H1 (cell line): ENCODE measurements at regions not wholly inside any gene's neighbourhood (a gene's known extent, or its start where the extent isn't known, plus 50 kb on each side); places are given as distances from the start of the nearest gene placed in this dataset.

Experiments used
- CTCF ChIA-PET: fragments of 300-600 bp; sonication (Branson Sonifier 250); formaldehyde crosslinking; loops from one replicate; lab custom pipeline; 2021; ENCODE audit not compliant: partially characterized antibody; lab: Charles Lee
- POLR2A ChIA-PET: fragments of 300-600 bp; sonication (Branson Sonifier 250); formaldehyde crosslinking; loops from one replicate; lab custom pipeline; 2021; ENCODE audit warnings: inconsistent platforms; ENCODE audit not compliant: partially characterized antibody; lab: Charles Lee
- DNase-seq, 2 experiments: peaks; one replicate each; pipeline versions ENCODE4 v3.0.0 to v3.0.0-alpha.2; 2010 to 2022; ENCODE audit warnings: low spot score in 2 of 2, low read depth in 1 of 2, mixed read lengths in 1 of 2
- FAIRE-seq: peaks from 2 replicates; lab custom pipeline; 2011; peaks lifted over from hg19 to GRCh38; lab: Jason Lieb, UNC
- H2AFZ ChIP-seq: 2 replicates; pipeline ENCODE4 v1.8.1; 2012; ENCODE audit warnings: low read length, inconsistent platforms
- H2AK5ac ChIP-seq: 2 replicates; pipeline ENCODE4 v1.6.1; 2013; ENCODE audit warnings: low read depth, low read length
- H2BK120ac ChIP-seq: replicated peaks from 2 replicates; pipeline ENCODE3; 2013; ENCODE audit warnings: low read depth, low read length, inconsistent platforms
- H2BK12ac ChIP-seq: 2 replicates; pipeline ENCODE4 v1.6.1; 2013; ENCODE audit warnings: low read depth, low read length
- H2BK15ac ChIP-seq: 2 replicates; pipeline ENCODE4 v1.6.1; 2013; ENCODE audit warnings: low read length
- H2BK20ac ChIP-seq: 2 replicates; pipeline ENCODE4 v1.6.1; 2013; ENCODE audit warnings: low read length
- H2BK5ac ChIP-seq: 2 replicates; pipeline ENCODE4 v1.6.1; 2013; ENCODE audit warnings: low read depth, low read length
- H3K14ac ChIP-seq: 2 replicates; pipeline ENCODE4 v1.6.1; 2013; ENCODE audit warnings: inconsistent platforms; ENCODE audit not compliant: insufficient read length
- H3K18ac ChIP-seq: 2 replicates; pipeline ENCODE4 v1.6.1; 2013; ENCODE audit warnings: low read length; ENCODE audit errors: extremely low read depth
- H3K23ac ChIP-seq: 2 replicates; pipeline ENCODE4 v1.6.1; 2013; ENCODE audit warnings: inconsistent platforms; ENCODE audit not compliant: insufficient read length
- H3K23me2 ChIP-seq: 2 replicates; pipeline ENCODE4 v1.6.1; 2013; ENCODE audit warnings: low read depth, low read length
- H3K27ac ChIP-seq: 2 replicates; pipeline ENCODE4 v1.6.1; 2011; ENCODE audit warnings: low read depth, low read length, inconsistent platforms
- H3K27me3 ChIP-seq, 4 experiments: replicated peaks in 1 of 4; 1 replicate in 1 of 4; 2 replicates in 3 of 4; pipeline versions ENCODE4 v1.6.1 to v1.8.1; 2011 to 2013; ENCODE audit warnings: low read length in 3 of 4, mild to moderate bottlenecking in 3 of 4, inconsistent platforms in 2 of 4, mixed read lengths in 2 of 4, moderate library complexity in 1 of 4; ENCODE audit not compliant: control insufficient read depth in 3 of 4, insufficient read depth in 3 of 4; ENCODE audit errors: extremely low read depth in 1 of 4
- H3K36me3 ChIP-seq, 4 experiments: 2 replicates each; pipeline versions ENCODE4 v1.6.1 to v1.8.1; 2011 to 2013; ENCODE audit warnings: mild to moderate bottlenecking in 4 of 4, low read length in 3 of 4, moderate library complexity in 2 of 4, control low read depth in 1 of 4, inconsistent platforms in 1 of 4; ENCODE audit not compliant: insufficient read depth in 4 of 4, control insufficient read depth in 2 of 4
- H3K4ac ChIP-seq: replicated peaks from 2 replicates; pipeline ENCODE3; 2013; ENCODE audit warnings: low read length, low read depth, mixed read lengths, inconsistent platforms; ENCODE audit not compliant: insufficient read length
- H3K4me1 ChIP-seq, 4 experiments: replicated peaks in 1 of 4; 1 replicate in 1 of 4; 2 replicates in 3 of 4; pipeline versions ENCODE4 v1.6.1 to v1.8.1; 2011 to 2013; ENCODE audit warnings: low read length in 3 of 4, inconsistent platforms in 2 of 4, mixed read lengths in 1 of 4; ENCODE audit not compliant: insufficient read depth in 4 of 4, control insufficient read depth in 3 of 4
- H3K4me2 ChIP-seq, 2 experiments: 2 replicates each; pipeline versions ENCODE4 v1.6.1 to v1.8.1; 2011 to 2013; ENCODE audit warnings: low read depth in 2 of 2, low read length in 2 of 2, control low read depth in 1 of 2, inconsistent platforms in 1 of 2, mild to moderate bottlenecking in 1 of 2; ENCODE audit not compliant: insufficient read depth in 1 of 2
- H3K4me3 ChIP-seq, 4 experiments: fragments of 200-600, 300-600 bp in 1 of 4; sonication (generic), shearing (Covaris generic), sonication (Bioruptor Twin) in 1 of 4; 2 replicates each; pipeline versions ENCODE4 v1.5.1 to v1.8.1; 2011 to 2016; ENCODE audit warnings: low read length in 4 of 4, low read depth in 3 of 4, control low read depth in 2 of 4, inconsistent platforms in 2 of 4, mild to moderate bottlenecking in 2 of 4, mixed read lengths in 1 of 4, moderate library complexity in 1 of 4; ENCODE audit not compliant: insufficient read depth in 2 of 4; ENCODE audit errors: extremely low read depth in 1 of 4
- H3K56ac ChIP-seq: replicated peaks from 2 replicates; pipeline ENCODE3; 2013; ENCODE audit warnings: low read depth, mild to moderate bottlenecking, mixed read lengths, low read length, inconsistent platforms; ENCODE audit not compliant: insufficient read length
- H3K79me1 ChIP-seq: 2 replicates; pipeline ENCODE4 v1.6.1; 2013; ENCODE audit warnings: low read depth, low read length, control low read depth
- H3K79me2 ChIP-seq, 2 experiments: 2 replicates each; pipeline versions ENCODE4 v1.6.1 to v1.8.1; 2012 to 2013; ENCODE audit warnings: low read length in 2 of 2, mild to moderate bottlenecking in 2 of 2, inconsistent platforms in 1 of 2; ENCODE audit not compliant: insufficient read depth in 2 of 2, control insufficient read depth in 1 of 2
- H3K9ac ChIP-seq, 4 experiments: replicated peaks in 1 of 4; 1 replicate in 1 of 4; 2 replicates in 3 of 4; pipeline versions ENCODE4 v1.6.1 to v1.8.1; 2011 to 2013; ENCODE audit warnings: low read depth in 3 of 4, low read length in 3 of 4, control low read depth in 2 of 4, mild to moderate bottlenecking in 2 of 4, moderate library complexity in 2 of 4, inconsistent platforms in 1 of 4; ENCODE audit errors: extremely low read depth in 1 of 4
- H3K9me3 ChIP-seq, 2 experiments: 2 replicates each; pipeline versions ENCODE4 v1.6.1 to v1.8.1; 2012 to 2013; ENCODE audit warnings: mild to moderate bottlenecking in 2 of 2, moderate library complexity in 2 of 2, control low read depth in 1 of 2, inconsistent platforms in 1 of 2, low read depth in 1 of 2, low read length in 1 of 2, mixed read lengths in 1 of 2; ENCODE audit not compliant: insufficient read depth in 2 of 2
- H4K20me1 ChIP-seq, 2 experiments: replicated peaks in 1 of 2; 2 replicates each; pipeline versions ENCODE3 to v1.8.1; 2011 to 2013; ENCODE audit warnings: inconsistent platforms in 2 of 2, low read length in 2 of 2, mild to moderate bottlenecking in 1 of 2; ENCODE audit not compliant: insufficient read depth in 2 of 2, control insufficient read depth in 1 of 2
- H4K5ac ChIP-seq: 2 replicates; pipeline ENCODE4 v1.6.1; 2013; ENCODE audit warnings: low read length, low read depth, mixed read lengths, inconsistent platforms; ENCODE audit not compliant: insufficient read length
- H4K8ac ChIP-seq: 2 replicates; pipeline ENCODE4 v1.8.0; 2013; ENCODE audit warnings: mild to moderate bottlenecking, moderate library complexity, low read length, inconsistent platforms; ENCODE audit not compliant: insufficient read depth; ENCODE audit errors: extremely low read depth
- H4K91ac ChIP-seq: replicated peaks from 2 replicates; pipeline ENCODE3; 2013; ENCODE audit warnings: low read length, mixed read lengths, inconsistent platforms; ENCODE audit not compliant: insufficient read length
- ATF3 ChIP-seq: IDR thresholded peaks from 2 replicates; pipeline ENCODE4 v1.6.1; 2011; ENCODE audit warnings: low read depth, mild to moderate bottlenecking, low read length; ENCODE audit not compliant: insufficient read depth
- BCL11A ChIP-seq, 2 experiments: IDR thresholded peaks; one replicate each; pipeline ENCODE4 v1.6.1; 2011; ENCODE audit warnings: low read depth in 2 of 2, low read length in 2 of 2, mild to moderate bottlenecking in 2 of 2
- CEBPB ChIP-seq: IDR thresholded peaks from 2 replicates; pipeline ENCODE4 v1.6.1; 2012; ENCODE audit warnings: low read depth, low read length
- HDAC6 ChIP-seq: IDR thresholded peaks from one replicate; pipeline ENCODE4 v1.7.1; 2012; ENCODE audit warnings: low read depth, mild to moderate bottlenecking, inconsistent platforms, low read length, moderate library complexity
- JUND ChIP-seq: IDR thresholded peaks from 2 replicates; pipeline ENCODE4 v1.6.1; 2011; ENCODE audit warnings: mild to moderate bottlenecking, improper control_type of control experiment, low read length
- KDM4A ChIP-seq: IDR thresholded peaks from one replicate; pipeline ENCODE4 v1.7.1; 2012; ENCODE audit warnings: low read depth, mild to moderate bottlenecking, moderate library complexity, low read length, inconsistent platforms; ENCODE audit not compliant: severe bottlenecking
- MAFK ChIP-seq: IDR thresholded peaks from 2 replicates; pipeline ENCODE4 v1.6.1; 2012; ENCODE audit warnings: low read depth, mild to moderate bottlenecking, improper control_type of control experiment, low read length
- NANOG ChIP-seq: IDR thresholded peaks from 2 replicates; pipeline ENCODE4 v1.6.1; 2011; ENCODE audit warnings: low read length, low read depth, mild to moderate bottlenecking, inconsistent platforms; ENCODE audit not compliant: insufficient read depth, poor library complexity, severe bottlenecking
- RAD21 ChIP-seq, 2 experiments: IDR thresholded peaks in 1 of 2; conservative IDR thresholded peaks in 1 of 2; 2 replicates each; pipeline ENCODE4 v1.6.1; 2011; ENCODE audit warnings: low read depth in 2 of 2, low read length in 2 of 2, improper control_type of control experiment in 1 of 2, inconsistent platforms in 1 of 2, mild to moderate bottlenecking in 1 of 2, moderate library complexity in 1 of 2
- RBBP5 ChIP-seq: IDR thresholded peaks from 2 replicates; pipeline ENCODE4 v1.7.1; 2012; ENCODE audit warnings: low read depth, mild to moderate bottlenecking, inconsistent platforms, low read length, moderate library complexity, borderline replicate concordance
- RFX5 ChIP-seq: IDR thresholded peaks from 2 replicates; pipeline ENCODE4 v1.6.1; 2011; ENCODE audit warnings: low read depth, low read length, improper control_type of control experiment, borderline replicate concordance
- RXRA ChIP-seq: IDR thresholded peaks from 2 replicates; pipeline ENCODE4 v1.6.1; 2011; ENCODE audit warnings: low read depth, mild to moderate bottlenecking, low read length, moderate library complexity; ENCODE audit not compliant: insufficient read depth
- TBP ChIP-seq: IDR thresholded peaks from 2 replicates; pipeline ENCODE4 v1.6.1; 2011; ENCODE audit warnings: low read depth, low read length, improper control_type of control experiment
- WGBS, 2 experiments: shearing (Covaris generic) in 1 of 2; methylation state at CpG; one replicate each; pipeline versions ENCODE4 v1.1.6 to v1.1.7; 2013 to 2015; ENCODE audit warnings: low lambda C conversion rate in 2 of 2, mixed read lengths in 2 of 2, inconsistent platforms in 1 of 2, low coverage in 1 of 2, missing lambda C conversion rate in 1 of 2; ENCODE audit not compliant: insufficient replicate concordance in 2 of 2, insufficient coverage in 1 of 2, insufficient read length in 1 of 2; ENCODE audit errors: extremely low coverage in 1 of 2, missing lambda C conversion rate in 1 of 2; 5-methylcytosine and 5-hydroxymethylcytosine counted together

GRCh38 chr7:98729121-98729520 lies 112.0 kb downstream of the NPTX2 start:
- Histone ChIP-seq H3K9ac (no peak overlapping the region), H3K23me2 (no peaks in the 10 kb centered on the region), H2AFZ (peak overlapping the region; percentile 58; the same call in 1 of the 2 replicates), H3K36me3 (no peaks in the 10 kb centered on the region), H3K4ac (no peak overlapping the region), H2BK120ac (no peak overlapping the region), H4K5ac (no peak overlapping the region), H3K4me3 (no peak overlapping the region), H3K9me3 (peaks cover 0 to 5% of the 10 kb centered on the region in 2 experiments; a peak in 1 of 4 replicates), H3K56ac (no peak overlapping the region), H3K14ac (no peak overlapping the region), H3K23ac (no peak overlapping the region), H4K8ac (no peak overlapping the region), H3K79me2 (no peaks in the 10 kb centered on the region), H4K20me1 (no peaks in the 10 kb centered on the region), H3K4me2 (no peak overlapping the region), H3K27me3 (no peaks in the 10 kb centered on the region), H2BK5ac (no peak overlapping the region), H2BK12ac (peak overlapping the region; percentile 11; the same call in 1 of the 2 replicates), H2BK20ac (peak overlapping the region; percentile 88; the same call in 1 of the 2 replicates), H2BK15ac (peak overlapping the region; percentile 5; the same call in 1 of the 2 replicates), H3K18ac (no peak overlapping the region), H4K91ac (no peak overlapping the region), H3K27ac (no peak overlapping the region), H3K79me1 (no peaks in the 10 kb centered on the region), H2AK5ac (no peak overlapping the region), H3K4me1 (peaks cover 0 to 16% (median 5%) of the 10 kb centered on the region in 4 experiments; a peak in 5 of 7 replicates)
- FAIRE-seq (no peak), DNase-seq (no peak)
- 71% methylated on average over 7 of the region's 7 CpGs; no CpG with 5 or more reads in 1 of the 2 experiments for WGBS, 2 experiments
- CTCF ChIA-PET: interaction anchor here (0.7 to 10.1 kb wide), 6 partner anchors 16 to 197 kb away, joined by 3 to 67 read pairs (median 3); partner anchors contain the start of gene TRRAP
- POLR2A ChIA-PET: interaction anchor here (0.6 kb wide), 1 partner anchor 314 kb away, joined by 3 read pairs; no protein-coding TSS in a partner anchor
- no peak for TF ChIP-seq KDM4A
- no peak for TF ChIP-seq RBBP5
- TF ChIP-seq TBP: no peak
- TF ChIP-seq HDAC6: no peak
- TF ChIP-seq RFX5: no peak
- TF ChIP-seq NANOG: no peak
- no peak for TF ChIP-seq MAFK
- no peak for TF ChIP-seq RXRA
- no peak for TF ChIP-seq CEBPB
- TF ChIP-seq BCL11A (IDR thresholded peaks at IDR 0.05; ENCODE audit: low read depth in 2 of 2, low read length in 2 of 2): no peak
- no peak for TF ChIP-seq ATF3
- TF ChIP-seq RAD21 (IDR thresholded peaks at IDR 0.05 in 1 of 2, conservative IDR thresholded peaks at IDR 0.05 in 1 of 2; ENCODE audit: low read depth in 2 of 2, low read length in 2 of 2): no peak
- TF ChIP-seq JUND: no peak
